ENCODE measurements at regions not wholly inside any gene's neighbourhood (a gene's known extent, or its start where the extent isn't known, plus 50 kb on each side); places are given as distances from the start of the nearest gene placed in this dataset.

- DNase-seq (no peak), ATAC-seq (ENCODE audit: insufficient read depth, low FRiP score) (no peak)
- 60 to 63% methylated on average over 11 of the region's 11 CpGs for WGBS, 2 donors
- Histone ChIP-seq H3K4me1 (ENCODE audit: control insufficient read depth in 5 of 5, insufficient read depth in 5 of 5, low read length in 5 of 5) (peaks cover 0 to 16% (median 0%) of the 10 kb centered on the region in 5 donors), H3K27me3 (ENCODE audit: control insufficient read depth in 3 of 3, insufficient read depth in 3 of 3, low read length in 2 of 3) (peaks cover 0 to under 1% (median 0%) of the 10 kb centered on the region in 3 donors), H3K9me3 (ENCODE audit: control insufficient read depth in 4 of 4, insufficient read depth in 3 of 4, low read length in 3 of 4) (peaks cover 0 to 2% (median 0%) of the 10 kb centered on the region in 4 donors), H3K36me3 (ENCODE audit: control insufficient read depth in 4 of 4, insufficient read depth in 4 of 4, low read length in 4 of 4) (no peaks in the 10 kb centered on the region), H3K9ac (ENCODE audit: insufficient read depth in 1 of 2, low read length in 2 of 2) (no peak overlapping the region), H3K4me3 (no peak overlapping the region), H3K27ac (ENCODE audit: low read depth in 1 of 2, low read length in 1 of 2) (no peak overlapping the region)
- no peak for TF ChIP-seq CTCF (IDR thresholded peaks at IDR 0.05; ENCODE audit: control extremely low read depth, extremely low read depth)
These were observed 560.5 kb upstream of the MKI67 start for GRCh38 chr10:128686630-128687278.

- no peak overlapping the region for H3K27ac ChIP-seq (ENCODE audit: low read depth in 1 of 2, low read length in 1 of 2)
- DNase-seq (peak in 2 of 3 donors; percentile 17 to 20), ATAC-seq (ENCODE audit: insufficient read depth, low FRiP score) (no peak)
- no peak overlapping the region for H3K9ac ChIP-seq (ENCODE audit: insufficient read depth in 1 of 2, low read length in 2 of 2)
- peaks cover 0 to 3% (median 0%) of the 10 kb centered on the region in 3 donors for H3K27me3 ChIP-seq (ENCODE audit: control insufficient read depth in 3 of 3, insufficient read depth in 3 of 3, low read length in 2 of 3)
- peaks cover 0 to 2% (median 0%) of the 10 kb centered on the region in 4 donors for H3K9me3 ChIP-seq (ENCODE audit: control insufficient read depth in 4 of 4, insufficient read depth in 3 of 4, low read length in 3 of 4)
- WGBS, 2 donors: 51 to 64% methylated on average over 3 of the region's 3 CpGs
- TF ChIP-seq CTCF (IDR thresholded peaks at IDR 0.05; ENCODE audit: control extremely low read depth, extremely low read depth): no peak
- H3K36me3 ChIP-seq (ENCODE audit: control insufficient read depth in 4 of 4, insufficient read depth in 4 of 4, low read length in 4 of 4): no peaks in the 10 kb centered on the region
- no peak overlapping the region for H3K4me3 ChIP-seq
- H3K4me1 ChIP-seq (ENCODE audit: control insufficient read depth in 5 of 5, insufficient read depth in 5 of 5, low read length in 5 of 5): peaks cover 0 to 16% (median 0%) of the 10 kb centered on the region in 5 donors
These were observed 561.2 kb upstream of the MKI67 start for GRCh38 chr10:128687408-128687807.

- no peak for TF ChIP-seq CTCF (IDR thresholded peaks at IDR 0.05; ENCODE audit: control extremely low read depth, extremely low read depth)
These were observed 561.8 kb upstream of the MKI67 start for GRCh38 chr10:128687927-128688549.

More at GRCh38 chr10:128687927-128688549, 561.8 kb upstream of the MKI67 start:
- ATAC-seq (ENCODE audit: insufficient read depth, low FRiP score) (no peak), DNase-seq (no peak)
- H3K9me3 ChIP-seq (ENCODE audit: control insufficient read depth in 4 of 4, insufficient read depth in 3 of 4, low read length in 3 of 4): peaks cover 0 to 2% (median 0%) of the 10 kb centered on the region in 4 donors
- peaks cover 0 to 13% (median 0%) of the 10 kb centered on the region in 5 donors for H3K4me1 ChIP-seq (ENCODE audit: control insufficient read depth in 5 of 5, insufficient read depth in 5 of 5, low read length in 5 of 5)
- H3K9ac ChIP-seq (ENCODE audit: insufficient read depth in 1 of 2, low read length in 2 of 2): no peak overlapping the region
- H3K4me3 ChIP-seq: no peak overlapping the region
- peaks cover 0 to 3% (median 0%) of the 10 kb centered on the region in 3 donors for H3K27me3 ChIP-seq (ENCODE audit: control insufficient read depth in 3 of 3, insufficient read depth in 3 of 3, low read length in 2 of 3)
- no peaks in the 10 kb centered on the region for H3K36me3 ChIP-seq (ENCODE audit: control insufficient read depth in 4 of 4, insufficient read depth in 4 of 4, low read length in 4 of 4)
- 81 to 84% methylated on average over 14 of the region's 14 CpGs for WGBS, 2 donors
- no peak overlapping the region for H3K27ac ChIP-seq (ENCODE audit: low read depth in 1 of 2, low read length in 1 of 2)

Measured in lung (tissue), 11 donors.